CD14-positive monocyte (primary cell): ENCODE measurements at regions not wholly inside any gene's neighbourhood (a gene's known extent, or its start where the extent isn't known, plus 50 kb on each side); places are given as distances from the start of the nearest gene placed in this dataset.

Source experiments
- DNase-seq, 3 donors: peaks; one replicate each; pipeline ENCODE4 v3.0.0-alpha.2; 2011 to 2022
- H2AFZ ChIP-seq: 2 replicates; pipeline ENCODE4 v1.6.0; 2012; ENCODE audit warnings: mild to moderate bottlenecking, low read depth, low read length, inconsistent platforms; ENCODE audit not compliant: insufficient read depth, poor library complexity, severe bottlenecking
- H3K27ac ChIP-seq, 2 donors: 1 replicate in 1 of 2; 2 replicates in 1 of 2; pipeline ENCODE4 v1.5.1; 2012 to 2013; ENCODE audit warnings: low read length in 2 of 2, control low read depth in 1 of 2, inconsistent platforms in 1 of 2, low read depth in 1 of 2, mild to moderate bottlenecking in 1 of 2
- H3K27me3 ChIP-seq, 2 donors: one replicate each; pipeline versions ENCODE4 v1.6.0 to v1.6.1; 2011 to 2013; ENCODE audit warnings: low read length in 2 of 2; ENCODE audit not compliant: control insufficient read depth in 2 of 2, insufficient read depth in 2 of 2
- H3K36me3 ChIP-seq, 2 donors: replicated peaks in 1 of 2; 1 replicate in 1 of 2; 2 replicates in 1 of 2; pipeline versions ENCODE4 v1.5.1 to v1.6.1; 2012 to 2013; ENCODE audit warnings: low read length in 2 of 2, control low read depth in 1 of 2, inconsistent platforms in 1 of 2, mild to moderate bottlenecking in 1 of 2; ENCODE audit not compliant: insufficient read depth in 2 of 2, control insufficient read depth in 1 of 2
- H3K4me1 ChIP-seq, 2 donors: 1 replicate in 1 of 2; 2 replicates in 1 of 2; pipeline versions ENCODE4 v1.5.1 to v1.6.1; 2012 to 2013; ENCODE audit warnings: low read length in 2 of 2, control low read depth in 1 of 2, inconsistent platforms in 1 of 2, mild to moderate bottlenecking in 1 of 2, moderate library complexity in 1 of 2; ENCODE audit not compliant: insufficient read depth in 2 of 2, control insufficient read depth in 1 of 2
- H3K4me2 ChIP-seq: replicated peaks from 2 replicates; pipeline ENCODE3; 2012; ENCODE audit warnings: low read length, moderate library complexity, mild to moderate bottlenecking; ENCODE audit not compliant: poor library complexity, severe bottlenecking; ENCODE audit errors: extremely low read depth
- H3K4me3 ChIP-seq, 3 experiments: fragments of 200-600 bp in 1 of 3; sonication (generic) in 1 of 3; replicated peaks in 1 of 3; 1 replicate in 2 of 3; 2 replicates in 1 of 3; pipeline ENCODE4 v1.5.1; 2011 to 2013; ENCODE audit warnings: low read length in 3 of 3, mild to moderate bottlenecking in 3 of 3, control low read depth in 2 of 3, low read depth in 2 of 3, inconsistent platforms in 1 of 3, moderate library complexity in 1 of 3
- H3K79me2 ChIP-seq: 2 replicates; pipeline ENCODE4 v1.6.0; 2012; ENCODE audit warnings: mild to moderate bottlenecking, control low read depth, inconsistent platforms, low read length, moderate library complexity; ENCODE audit not compliant: insufficient read depth
- H3K9ac ChIP-seq: 2 replicates; pipeline ENCODE4 v1.6.0; 2017; ENCODE audit warnings: low read length, mild to moderate bottlenecking; ENCODE audit not compliant: insufficient read depth, poor library complexity, severe bottlenecking
- H3K9me3 ChIP-seq, 2 donors: replicated peaks in 1 of 2; 1 replicate in 1 of 2; 2 replicates in 1 of 2; pipeline versions ENCODE4 v1.5.1 to v1.6.1; 2012 to 2013; ENCODE audit warnings: low read length in 2 of 2, control low read depth in 1 of 2; ENCODE audit not compliant: control insufficient read depth in 1 of 2, insufficient read depth in 1 of 2
- H4K20me1 ChIP-seq: 2 replicates; pipeline ENCODE4 v1.6.0; 2012; ENCODE audit warnings: mild to moderate bottlenecking, low read length, control low read depth, moderate library complexity; ENCODE audit not compliant: insufficient read depth
- H3K27ac Mint-ChIP-seq, 7 donors: one replicate each; pipeline ENCODE4 v1.8.0; 2020; ENCODE audit warnings: mild to moderate bottlenecking in 7 of 7, mixed read lengths in 7 of 7, moderate library complexity in 6 of 7, inconsistent platforms in 2 of 7
- H3K27me3 Mint-ChIP-seq, 3 donors: one replicate each; pipeline ENCODE4 v1.8.0; 2021 to 2022; ENCODE audit warnings: low read depth in 3 of 3, mild to moderate bottlenecking in 3 of 3, mixed read lengths in 3 of 3, moderate library complexity in 3 of 3, inconsistent platforms in 1 of 3
- H3K36me3 Mint-ChIP-seq, 2 donors: one replicate each; pipeline ENCODE4 v1.8.0; 2020; ENCODE audit warnings: mixed read lengths in 2 of 2, inconsistent platforms in 1 of 2, mild to moderate bottlenecking in 1 of 2
- H3K4me1 Mint-ChIP-seq: one replicate; pipeline ENCODE4 v1.8.0; 2020; ENCODE audit warnings: mild to moderate bottlenecking, mixed read lengths
- H3K4me3 Mint-ChIP-seq, 2 donors: one replicate each; pipeline ENCODE4 v1.8.0; 2020; ENCODE audit warnings: mild to moderate bottlenecking in 2 of 2, mixed read lengths in 2 of 2, moderate library complexity in 1 of 2
- H3K9me3 Mint-ChIP-seq, 7 donors: one replicate each; pipeline ENCODE4 v1.8.0; 2020 to 2022; ENCODE audit warnings: mixed read lengths in 7 of 7, mild to moderate bottlenecking in 6 of 7, moderate library complexity in 6 of 7, inconsistent platforms in 2 of 7
- CTCF ChIP-seq: fragments of 200-600 bp; IDR thresholded peaks from one replicate; pipeline ENCODE4 v1.8.0; 2022; ENCODE audit warnings: antibody characterized with exemption, mild to moderate bottlenecking
- WGBS: methylation state at CpG from one replicate; pipeline ENCODE4 v1.1.5; 2013; ENCODE audit warnings: missing lambda C conversion rate; ENCODE audit not compliant: insufficient coverage; 5-methylcytosine and 5-hydroxymethylcytosine counted together
- intact Hi-C, 2 donors: fragments of 100-400 bp; cut with micrococcal nuclease; formaldehyde crosslinking; loops; one replicate each; pipeline versions ENCODE4 v1.15.0 to v1.15.1; 2023

- TF ChIP-seq CTCF, result no peak
- WGBS, result 73% methylated on average over 6 of the region's 6 CpGs
- Histone ChIP-seq H3K4me2 (no peak overlapping the region), H3K9ac (no peak overlapping the region), H3K79me2 (no peaks in the 10 kb centered on the region), H2AFZ (no peak overlapping the region), H3K4me3 (no peak overlapping the region), H4K20me1 (no peaks in the 10 kb centered on the region), H3K27ac (no peak overlapping the region), H3K27me3 (no peaks in the 10 kb centered on the region), H3K4me1 (no peaks in the 10 kb centered on the region), H3K9me3 (peaks cover 67 to 83% of the 10 kb centered on the region in 2 donors), H3K36me3 (no peaks in the 10 kb centered on the region)
- H3K27ac Mint-ChIP-seq, result no peak overlapping the region
- no peak overlapping the region for H3K4me3 Mint-ChIP-seq
- H3K9me3 Mint-ChIP-seq, result peaks cover 49 to 89% (median 68%) of the 10 kb centered on the region in 7 donors
- no peak for DNase-seq
- intact Hi-C loops, result no loop called here
- peaks cover 1 to 4% (median 2%) of the 10 kb centered on the region in 3 donors for H3K27me3 Mint-ChIP-seq
- no peaks in the 10 kb centered on the region for H3K36me3 Mint-ChIP-seq
- no peaks in the 10 kb centered on the region for H3K4me1 Mint-ChIP-seq
Measured at GRCh38 chr7:57207836-57208235, 75.6 kb upstream of the ZNF479 start.

- intact Hi-C loops, result no loop called here
- H3K79me2 ChIP-seq, result no peaks in the 10 kb centered on the region
- H3K4me1 ChIP-seq, result no peaks in the 10 kb centered on the region
- H3K27ac ChIP-seq, result no peak overlapping the region
- DNase-seq, result no peak
- H4K20me1 ChIP-seq, result no peaks in the 10 kb centered on the region
- no peak for TF ChIP-seq CTCF
- H3K4me1 Mint-ChIP-seq, result no peaks in the 10 kb centered on the region
- no peak overlapping the region for H3K27ac Mint-ChIP-seq
- H3K4me3 Mint-ChIP-seq, result no peak overlapping the region
- H3K4me3 ChIP-seq, result no peak overlapping the region
- H3K36me3 Mint-ChIP-seq, result no peaks in the 10 kb centered on the region
- peaks cover 1 to 4% (median 2%) of the 10 kb centered on the region in 3 donors for H3K27me3 Mint-ChIP-seq
- H3K9me3 ChIP-seq, result peaks cover 88 to 89% of the 10 kb centered on the region in 2 donors
- no peak overlapping the region for H2AFZ ChIP-seq
- no peak overlapping the region for H3K9ac ChIP-seq
- peaks cover 34 to 86% (median 65%) of the 10 kb centered on the region in 7 donors for H3K9me3 Mint-ChIP-seq
- H3K27me3 ChIP-seq, result no peaks in the 10 kb centered on the region
- no peak overlapping the region for H3K4me2 ChIP-seq
- WGBS, result 60% methylated on average over 1 of the region's 3 CpGs
- H3K36me3 ChIP-seq, result no peaks in the 10 kb centered on the region
Measured at GRCh38 chr7:57210212-57210611, 78.0 kb upstream of the ZNF479 start.
